ENCODE measurements at regions not wholly inside any gene's neighbourhood (a gene's known extent, or its start where the extent isn't known, plus 50 kb on each side); places are given as distances from the start of the nearest gene placed in this dataset.

DNA sequence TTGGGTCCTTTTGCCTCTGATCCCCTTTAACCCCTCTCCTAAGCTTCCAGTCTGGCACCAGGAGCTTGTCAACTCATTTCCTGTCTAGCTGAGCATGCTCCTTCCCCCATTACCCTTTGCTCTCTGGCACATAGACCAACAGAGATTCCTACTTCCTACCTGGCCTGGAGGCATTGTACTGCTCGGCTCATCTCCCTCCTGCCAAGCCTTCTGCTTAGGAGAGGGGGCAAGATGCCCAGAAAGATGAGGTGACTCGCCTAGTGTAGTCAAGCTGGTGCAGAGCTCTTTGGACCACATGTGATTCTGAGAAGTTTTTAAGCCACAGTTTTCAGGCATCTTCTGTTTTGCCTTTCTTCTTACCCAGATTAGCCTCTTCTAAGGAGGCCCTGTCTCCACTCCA lies 95.4 kb downstream of the ZNF621 start:
- TF ChIP-seq, protein P1, sequence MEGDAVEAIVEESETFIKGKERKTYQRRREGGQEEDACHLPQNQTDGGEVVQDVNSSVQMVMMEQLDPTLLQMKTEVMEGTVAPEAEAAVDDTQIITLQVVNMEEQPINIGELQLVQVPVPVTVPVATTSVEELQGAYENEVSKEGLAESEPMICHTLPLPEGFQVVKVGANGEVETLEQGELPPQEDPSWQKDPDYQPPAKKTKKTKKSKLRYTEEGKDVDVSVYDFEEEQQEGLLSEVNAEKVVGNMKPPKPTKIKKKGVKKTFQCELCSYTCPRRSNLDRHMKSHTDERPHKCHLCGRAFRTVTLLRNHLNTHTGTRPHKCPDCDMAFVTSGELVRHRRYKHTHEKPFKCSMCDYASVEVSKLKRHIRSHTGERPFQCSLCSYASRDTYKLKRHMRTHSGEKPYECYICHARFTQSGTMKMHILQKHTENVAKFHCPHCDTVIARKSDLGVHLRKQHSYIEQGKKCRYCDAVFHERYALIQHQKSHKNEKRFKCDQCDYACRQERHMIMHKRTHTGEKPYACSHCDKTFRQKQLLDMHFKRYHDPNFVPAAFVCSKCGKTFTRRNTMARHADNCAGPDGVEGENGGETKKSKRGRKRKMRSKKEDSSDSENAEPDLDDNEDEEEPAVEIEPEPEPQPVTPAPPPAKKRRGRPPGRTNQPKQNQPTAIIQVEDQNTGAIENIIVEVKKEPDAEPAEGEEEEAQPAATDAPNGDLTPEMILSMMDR (IDR thresholded peaks at IDR 0.05; ENCODE audit: control extremely low read depth, extremely low read depth, low read depth, missing control alignments), result no peak
- ChIA-PET CTCF (interaction anchor here (1.0 kb wide), 1 partner anchor 11 kb away, joined by 4 read pairs; no protein-coding TSS in a partner anchor), POLR2A (no interaction called here)
- no peak for DNase-seq (ENCODE audit: extremely low spot score)

DNA sequence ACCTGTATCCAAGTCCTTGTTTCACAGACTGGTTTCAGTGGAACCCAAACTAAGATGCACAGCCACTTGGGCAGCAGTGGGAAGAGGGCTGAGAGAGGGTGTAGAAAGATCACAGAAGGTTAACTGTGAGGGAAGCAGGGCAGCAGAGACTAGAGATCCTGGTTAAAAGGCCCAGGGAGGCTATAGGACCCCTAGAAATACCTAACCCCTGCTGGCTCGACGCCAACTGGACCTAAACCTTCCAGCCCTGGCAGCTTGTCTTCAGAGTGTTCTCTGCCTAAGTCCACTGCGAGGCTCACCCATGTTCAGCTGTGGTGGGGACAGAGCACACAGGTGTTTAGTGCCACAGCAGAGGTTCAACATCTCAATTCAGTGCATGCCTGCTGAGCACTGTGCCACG lies 96.5 kb downstream of the ZNF621 start:
- POLR2A ChIA-PET, result no interaction called here
- DNase-seq (ENCODE audit: extremely low spot score), result no peak

DNA sequence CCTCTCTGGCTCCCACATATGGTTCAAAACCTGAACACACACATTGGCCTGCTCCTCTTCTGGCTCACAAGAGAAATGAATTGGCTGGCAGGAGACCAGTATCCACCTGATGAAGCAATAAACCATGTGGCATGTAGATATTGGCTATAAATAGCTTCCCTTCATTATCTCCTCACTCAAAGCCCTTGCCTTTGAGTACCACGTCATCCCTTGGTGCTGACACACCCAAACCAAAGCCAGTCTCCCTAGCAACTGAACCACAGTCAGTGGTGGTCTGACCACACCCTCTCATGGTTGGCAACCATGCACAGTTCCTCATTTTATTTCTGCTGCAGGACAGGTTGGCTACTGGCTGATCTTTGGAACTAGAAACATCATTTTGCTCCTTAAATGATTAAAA lies 98.8 kb downstream of the ZNF621 start:
- CTCF ChIA-PET, result no interaction called here

More for the DNA sequence above, 96.5 kb downstream of the ZNF621 start:
- CTCF ChIA-PET, result no interaction called here
- TF ChIP-seq, protein P1 (IDR thresholded peaks at IDR 0.05; ENCODE audit: control extremely low read depth, extremely low read depth, low read depth, missing control alignments), result no peak

DNA sequence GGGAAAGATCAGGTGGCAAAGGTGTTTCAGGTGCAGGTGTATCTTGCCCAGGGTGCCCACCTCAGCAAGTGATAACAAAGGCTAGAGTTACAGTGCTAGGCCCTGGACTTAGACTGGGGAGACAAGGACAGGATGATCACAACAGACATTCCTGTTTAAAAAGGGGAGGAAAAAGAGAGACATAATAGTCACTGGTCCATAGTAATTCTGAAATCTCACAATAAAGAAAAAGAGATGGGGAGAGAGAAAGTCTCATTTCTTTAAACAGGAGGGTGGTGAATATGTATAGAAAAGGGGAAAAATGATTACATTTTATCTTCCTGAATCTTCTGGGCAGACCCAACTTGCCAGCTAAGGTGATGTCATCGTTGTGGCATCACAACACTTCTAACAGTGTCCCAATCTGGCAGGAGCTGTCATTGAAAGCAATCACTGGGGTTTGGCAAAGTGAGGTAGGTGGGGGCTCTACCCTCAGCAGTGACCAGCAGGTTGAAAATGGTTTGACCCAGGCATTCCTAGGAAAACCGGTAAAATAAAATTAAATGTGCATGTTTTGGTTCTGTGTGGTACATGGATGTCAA lies 99.5 kb downstream of the ZNF621 start:
- ChIA-PET POLR2A (no interaction called here), CTCF (no interaction called here)
- TF ChIP-seq, protein P1 (IDR thresholded peaks at IDR 0.05; ENCODE audit: control extremely low read depth, extremely low read depth, low read depth, missing control alignments), result no peak
- no peak for DNase-seq (ENCODE audit: extremely low spot score)

More for the DNA sequence above, 98.8 kb downstream of the ZNF621 start:
- TF ChIP-seq, protein P1 (IDR thresholded peaks at IDR 0.05; ENCODE audit: control extremely low read depth, extremely low read depth, low read depth, missing control alignments), result no peak
- DNase-seq (ENCODE audit: extremely low spot score), result no peak
- POLR2A ChIA-PET, result no interaction called here

DNA sequence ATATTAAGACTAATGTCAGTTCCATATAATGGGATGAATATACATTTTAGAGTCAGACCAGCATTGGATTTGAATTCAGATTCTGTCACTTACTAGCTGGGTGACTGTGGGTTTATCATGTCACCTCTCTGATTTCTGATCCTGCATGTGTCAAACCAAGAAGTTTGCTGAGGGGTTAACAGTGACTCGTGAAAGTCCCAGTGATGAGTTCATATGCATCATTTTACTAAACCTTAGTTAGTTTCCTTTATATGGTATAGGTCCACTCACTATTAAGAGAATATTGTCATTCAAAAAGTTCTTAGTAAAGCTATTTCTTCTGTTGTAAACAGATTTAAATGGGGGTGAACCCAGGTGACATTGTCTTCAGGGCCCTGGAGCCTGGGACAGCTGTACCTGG lies 102.3 kb downstream of the ZNF621 start:
- no peak for DNase-seq (ENCODE audit: extremely low spot score)
- TF ChIP-seq, protein P1 (IDR thresholded peaks at IDR 0.05; ENCODE audit: control extremely low read depth, extremely low read depth, low read depth, missing control alignments), result no peak
- CTCF ChIA-PET, result no interaction called here
- POLR2A ChIA-PET, result no interaction called here

DNA sequence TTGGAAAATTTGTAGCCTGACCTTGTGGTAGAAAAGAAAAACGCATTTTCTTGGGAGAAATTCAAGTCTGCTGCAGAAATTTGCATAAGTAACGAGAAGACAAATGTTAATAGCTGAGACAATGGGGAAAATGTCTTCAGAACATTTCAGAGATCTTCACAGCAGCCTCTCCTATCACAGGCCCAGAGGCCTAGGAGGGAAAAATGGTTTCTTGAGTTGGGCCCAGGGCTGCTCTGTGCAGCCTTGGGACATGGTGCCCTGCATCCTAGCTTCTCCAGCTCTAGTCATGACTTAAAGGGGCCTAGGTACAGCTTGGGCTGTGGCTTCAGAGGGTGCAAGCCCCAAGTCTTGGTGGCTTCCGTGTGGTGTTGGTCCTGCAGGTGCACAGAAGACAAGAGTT lies 104.2 kb downstream of the ZNF621 start:
- ChIA-PET CTCF (no interaction called here), POLR2A (no interaction called here)
- TF ChIP-seq, protein P1 (IDR thresholded peaks at IDR 0.05; ENCODE audit: control extremely low read depth, extremely low read depth, low read depth, missing control alignments), result no peak
- no peak for DNase-seq (ENCODE audit: extremely low spot score)

Data from GM10248 (cell line).